Pancreas (tissue), 10 donors: ENCODE measurements at regions not wholly inside any gene's neighbourhood (a gene's known extent, or its start where the extent isn't known, plus 50 kb on each side); places are given as distances from the start of the nearest gene placed in this dataset.

Source experiments
- ATAC-seq, 4 donors: fragments of 200-7000 bp; cut with Tn5 transposase; one replicate each; pipeline versions ENCODE4 v1.8.0 to v1.9.1; 2020; ENCODE audit warnings: mild to moderate bottlenecking in 4 of 4, moderate library complexity in 4 of 4
- DNase-seq, 6 donors: peaks; one replicate each; pipeline ENCODE4 v3.0.0-alpha.2; 2020
- FAIRE-seq: peaks from 2 replicates; lab custom pipeline; 2012; peaks lifted over from hg19 to GRCh38; lab: Jason Lieb, UNC
- H3K27ac ChIP-seq, 4 donors: fragments of 200-600 bp; sonication (generic); 1 replicate in 3 of 4; 2 replicates in 1 of 4; pipeline versions ENCODE4 v1.5.0 to v1.8.0; 2020
- H3K27me3 ChIP-seq, 4 donors: fragments of 200-600 bp; one replicate each; pipeline ENCODE4 v1.8.0; 2021
- H3K36me3 ChIP-seq, 3 donors: fragments of 200-600 bp; sonication (generic) in 1 of 3; one replicate each; pipeline versions ENCODE4 v1.5.0 to v1.8.0; 2020 to 2021
- H3K4me1 ChIP-seq, 3 donors: fragments of 200-600 bp; one replicate each; pipeline ENCODE4 v1.8.0; 2021
- H3K4me3 ChIP-seq, 4 donors: fragments of 200-600 bp; sonication (generic) in 2 of 4; one replicate each; pipeline versions ENCODE4 v1.5.0 to v1.8.0; 2020 to 2021
- H3K9me3 ChIP-seq, 4 donors: fragments of 200-600 bp; one replicate each; pipeline ENCODE4 v1.8.0; 2021
- whole genome bisulfite sequencing, 2 donors: extraction: QIAGEN DNeasy Blood & Tissue Kit; methylation state at CpG; one replicate each; pipeline ENCODE4 v1.1.7; 2013; 5-methylcytosine and 5-hydroxymethylcytosine counted together
- intact Hi-C, 3 donors: fragments of 100-400 bp; cut with DNase I; formaldehyde crosslinking; loops; one replicate each; pipeline versions ENCODE4 v1.11.1 to v1.14.2; 2022
- TF ChIP-seq, protein P1 (sequence below), 4 donors: fragments of 200-600 bp; sonication (generic) in 3 of 4; IDR thresholded peaks; one replicate each; pipeline versions ENCODE4 v1.5.0 to v1.8.0; 2021; ENCODE audit warnings: antibody characterized with exemption in 4 of 4
- donor health status: healthy with polysubstance abuse.
- donor health status: DM: no; HTN: no; CAD: no; lungs with moderate emphysema.
- donor health status: DM: no; HTN: no; CAD: no.
- donor health status: control.
- donor health status: control.
- donor health status: Bipolar disorder and iron deficiency.
- donor health status: DM: yes; HTN: yes; CAD: no.
- donor health status: DM: no; HTN: no; CAD: no.
- donor health status: DM: no; HTN: no; CAD: no.
- donor health status: DM: yes; HTN: yes; CAD: no.

DNA sequence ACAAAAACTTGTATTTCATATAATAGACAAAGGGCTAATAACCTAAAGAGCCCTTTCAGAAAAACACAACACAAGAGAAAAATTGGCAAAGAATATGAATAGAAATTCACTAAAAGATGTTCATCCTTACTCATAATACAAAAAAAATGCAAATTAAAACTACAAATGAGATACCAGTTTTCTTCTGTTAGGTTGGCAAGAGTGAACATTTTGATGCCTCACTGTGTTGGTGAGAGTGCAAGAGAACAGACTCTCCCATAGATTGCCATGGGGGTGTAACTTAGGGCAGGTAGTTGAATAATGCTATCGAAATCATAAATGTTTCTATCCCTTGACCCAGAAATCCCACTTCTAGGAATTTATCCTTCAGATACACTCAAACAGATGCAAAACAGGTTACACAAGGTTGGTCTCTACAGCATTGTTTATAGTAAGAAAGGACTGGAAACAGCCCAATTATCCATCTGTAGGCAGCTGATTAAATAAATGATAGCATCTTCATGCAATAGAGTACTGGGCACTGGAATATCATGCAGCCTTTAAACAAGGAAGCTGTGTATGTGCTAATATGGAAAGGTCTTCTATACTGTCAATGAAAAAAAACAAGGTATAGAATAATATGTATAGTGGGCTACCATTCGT lies 146.3 kb downstream of the TLE3 start:
- TF ChIP-seq, protein P1, sequence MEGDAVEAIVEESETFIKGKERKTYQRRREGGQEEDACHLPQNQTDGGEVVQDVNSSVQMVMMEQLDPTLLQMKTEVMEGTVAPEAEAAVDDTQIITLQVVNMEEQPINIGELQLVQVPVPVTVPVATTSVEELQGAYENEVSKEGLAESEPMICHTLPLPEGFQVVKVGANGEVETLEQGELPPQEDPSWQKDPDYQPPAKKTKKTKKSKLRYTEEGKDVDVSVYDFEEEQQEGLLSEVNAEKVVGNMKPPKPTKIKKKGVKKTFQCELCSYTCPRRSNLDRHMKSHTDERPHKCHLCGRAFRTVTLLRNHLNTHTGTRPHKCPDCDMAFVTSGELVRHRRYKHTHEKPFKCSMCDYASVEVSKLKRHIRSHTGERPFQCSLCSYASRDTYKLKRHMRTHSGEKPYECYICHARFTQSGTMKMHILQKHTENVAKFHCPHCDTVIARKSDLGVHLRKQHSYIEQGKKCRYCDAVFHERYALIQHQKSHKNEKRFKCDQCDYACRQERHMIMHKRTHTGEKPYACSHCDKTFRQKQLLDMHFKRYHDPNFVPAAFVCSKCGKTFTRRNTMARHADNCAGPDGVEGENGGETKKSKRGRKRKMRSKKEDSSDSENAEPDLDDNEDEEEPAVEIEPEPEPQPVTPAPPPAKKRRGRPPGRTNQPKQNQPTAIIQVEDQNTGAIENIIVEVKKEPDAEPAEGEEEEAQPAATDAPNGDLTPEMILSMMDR (IDR thresholded peaks at IDR 0.05): no peak
- ATAC-seq: no peak

DNA sequence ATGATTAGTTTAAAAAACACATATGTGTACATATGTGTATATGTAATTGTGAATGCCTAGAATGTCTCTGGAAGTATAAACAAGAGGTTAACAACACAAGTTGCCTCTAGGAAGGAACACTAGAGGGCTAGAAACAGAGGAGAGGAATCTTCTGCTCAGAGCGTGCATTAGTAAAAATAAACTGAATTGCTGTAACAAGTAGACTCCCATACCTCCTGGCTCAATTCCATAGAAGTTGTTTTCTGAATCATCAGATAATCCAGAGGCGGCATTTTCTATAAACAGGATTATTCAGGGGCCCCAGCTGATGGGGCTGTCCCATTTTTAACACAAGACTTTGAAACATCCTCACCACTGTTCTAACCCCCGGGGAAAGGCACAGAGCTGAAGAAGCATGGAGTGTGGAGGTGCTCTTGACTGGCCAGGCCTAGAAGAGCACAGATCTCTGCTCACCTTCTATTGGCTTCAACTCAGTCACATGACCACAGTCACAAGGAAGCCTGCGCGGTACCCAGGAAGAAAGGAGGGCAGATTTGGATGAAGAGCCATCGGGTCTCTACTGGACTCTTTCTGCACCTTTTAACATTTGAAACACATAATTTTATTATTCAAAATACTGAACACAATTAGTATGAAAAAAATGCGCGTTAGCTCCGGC lies 145.7 kb downstream of the TLE3 start:
- no peak for ATAC-seq
- Histone ChIP-seq H3K4me1 (no peaks in the 10 kb centered on the region), H3K9me3 (no peaks in the 10 kb centered on the region), H3K27me3 (no peaks in the 10 kb centered on the region), H3K36me3 (no peaks in the 10 kb centered on the region), H3K4me3 (no peak overlapping the region), H3K27ac (no peak overlapping the region)
- WGBS, 2 donors: 88 to 92% methylated on average over 9 of the region's 9 CpGs
- intact Hi-C loops: no loop called here
- DNase-seq: no peak
- TF ChIP-seq, protein P1 (IDR thresholded peaks at IDR 0.05): no peak
- FAIRE-seq: no peak

More for the DNA sequence above, 146.3 kb downstream of the TLE3 start:
- Histone ChIP-seq H3K4me1 (no peaks in the 10 kb centered on the region), H3K4me3 (no peak overlapping the region), H3K27me3 (no peaks in the 10 kb centered on the region), H3K9me3 (no peaks in the 10 kb centered on the region), H3K27ac (no peak overlapping the region), H3K36me3 (no peaks in the 10 kb centered on the region)
- intact Hi-C loops: no loop called here
- 73 to 86% methylated on average over 2 of the region's 2 CpGs for WGBS, 2 donors
- DNase-seq: no peak
- no peak for FAIRE-seq

DNA sequence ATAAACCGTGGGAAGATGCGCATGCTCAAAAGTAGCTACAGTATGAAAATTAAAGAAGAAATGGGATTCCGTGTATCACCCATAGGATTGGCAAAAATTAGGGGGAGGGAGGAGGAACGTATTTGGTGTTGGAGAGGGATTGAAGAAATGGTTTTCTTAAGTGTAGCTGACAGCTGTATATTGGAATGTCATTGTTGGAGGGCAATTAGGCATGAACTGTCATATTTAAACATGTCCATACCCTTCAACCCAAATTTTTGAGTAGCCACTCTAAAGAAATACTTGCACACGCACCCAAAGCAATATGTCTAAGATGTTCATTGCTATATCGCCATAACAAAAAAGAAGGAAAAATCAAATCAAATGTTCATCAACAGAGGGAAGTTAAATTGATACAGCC lies 144.7 kb downstream of the TLE3 start:
- no peak for FAIRE-seq
- no peak for ATAC-seq

DNA sequence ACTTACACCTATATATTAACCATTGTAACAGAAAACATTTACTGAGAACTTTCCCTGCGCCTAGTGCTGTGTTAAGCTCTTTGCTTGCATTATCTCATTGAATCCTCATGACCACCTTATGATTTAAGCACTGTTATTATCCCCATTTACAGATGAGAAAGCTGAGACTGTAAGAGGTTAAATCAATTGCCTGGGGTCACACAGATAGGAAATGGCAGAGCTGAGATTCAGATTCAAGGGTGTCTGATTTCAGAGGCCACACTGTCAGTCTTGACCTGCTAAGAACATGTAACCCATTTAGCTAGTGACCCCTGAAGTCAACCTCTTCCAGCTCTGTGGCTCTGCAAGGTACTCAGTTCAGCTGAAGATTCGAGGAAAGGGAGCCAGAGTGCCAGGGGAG lies 143.9 kb downstream of the TLE3 start:
- DNase-seq (no peak), ATAC-seq (no peak), FAIRE-seq (no peak)
- no peaks in the 10 kb centered on the region for H3K36me3 ChIP-seq
- TF ChIP-seq, protein P1 (IDR thresholded peaks at IDR 0.05): no peak
- intact Hi-C loops: no loop called here
- no peaks in the 10 kb centered on the region for H3K9me3 ChIP-seq
- no peaks in the 10 kb centered on the region for H3K27me3 ChIP-seq
- H3K27ac ChIP-seq: no peak overlapping the region
- no peak overlapping the region for H3K4me3 ChIP-seq
- WGBS, 2 donors: 66 to 70% methylated on average over 2 of the region's 2 CpGs
- no peaks in the 10 kb centered on the region for H3K4me1 ChIP-seq

More for the DNA sequence above, 144.7 kb downstream of the TLE3 start:
- Histone ChIP-seq H3K27me3 (no peaks in the 10 kb centered on the region), H3K36me3 (no peaks in the 10 kb centered on the region), H3K27ac (no peak overlapping the region), H3K4me1 (no peaks in the 10 kb centered on the region), H3K9me3 (no peaks in the 10 kb centered on the region), H3K4me3 (no peak overlapping the region)
- TF ChIP-seq, protein P1 (IDR thresholded peaks at IDR 0.05): no peak
- WGBS, 2 donors: 80 to 84% methylated on average over 6 of the region's 6 CpGs
- no peak for DNase-seq
- intact Hi-C loops: no loop called here

DNA sequence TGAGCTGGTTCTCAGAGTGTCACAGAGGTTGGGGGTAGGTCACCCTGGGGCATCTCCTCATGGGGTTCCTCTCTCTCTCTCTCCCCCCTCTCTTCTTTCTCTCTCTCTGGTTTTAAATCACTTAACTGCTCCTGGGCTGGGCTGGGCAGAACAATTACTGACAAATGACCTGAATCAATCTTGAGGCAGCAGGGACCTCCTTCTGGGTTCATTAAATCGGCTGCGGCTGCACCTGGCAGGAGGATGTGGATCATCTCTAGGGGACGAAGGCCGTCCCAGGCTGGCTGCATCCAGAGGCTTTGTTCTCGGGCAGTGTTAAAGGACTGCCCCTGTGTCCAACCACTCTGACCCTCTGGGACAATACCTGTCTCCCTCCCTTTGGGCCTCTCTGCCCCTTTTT lies 143.1 kb downstream of the TLE3 start:
- WGBS, 2 donors: 66 to 71% methylated on average over 5 of the region's 5 CpGs

More for the DNA sequence above, 143.1 kb downstream of the TLE3 start:
- intact Hi-C loops: no loop called here
- H3K4me3 ChIP-seq: no peak overlapping the region
- no peak overlapping the region for H3K27ac ChIP-seq
- no peaks in the 10 kb centered on the region for H3K4me1 ChIP-seq
- no peak for ATAC-seq
- FAIRE-seq: no peak
- no peak for DNase-seq
- H3K27me3 ChIP-seq: no peaks in the 10 kb centered on the region
- no peaks in the 10 kb centered on the region for H3K9me3 ChIP-seq
- TF ChIP-seq, protein P1 (IDR thresholded peaks at IDR 0.05): no peak
- no peaks in the 10 kb centered on the region for H3K36me3 ChIP-seq
